HEK293 (cell line): ENCODE measurements at regions not wholly inside any gene's neighbourhood (a gene's known extent, or its start where the extent isn't known, plus 50 kb on each side); places are given as distances from the start of the nearest gene placed in this dataset.

Experiments
- CTCF ChIA-PET: fragments of 350-600 bp; formaldehyde crosslinking; extraction: SDS; loops from one replicate; lab custom pipeline; 2021; ENCODE audit warnings: antibody characterized with exemption; lab: Yijun Ruan, JAX
- POLR2A ChIA-PET: fragments of 300-600 bp; formaldehyde crosslinking; extraction: SDS; loops from one replicate; lab custom pipeline; 2020; ENCODE audit warnings: antibody characterized with exemption, inconsistent platforms; lab: Yijun Ruan, JAX
- H3K27ac ChIP-seq: fragments of 200-500 bp; sonication (Bioruptor generic); 2 replicates; pipeline ENCODE4 v1.5.1; 2014; ENCODE audit warnings: low read depth, low read length, control low read depth, inconsistent platforms; ENCODE audit errors: extremely low read depth
- H3K36me3 ChIP-seq, 2 experiments: fragments of 200-500 bp in 1 of 2; sonication (Bioruptor generic) in 1 of 2; 1 replicate in 1 of 2; 2 replicates in 1 of 2; pipeline ENCODE4 v1.5.1; 2014 to 2017; ENCODE audit warnings: inconsistent platforms in 2 of 2, low read length in 2 of 2; ENCODE audit not compliant: control insufficient read depth in 2 of 2, insufficient read depth in 1 of 2
- H3K4me1 ChIP-seq: fragments of 200-500 bp; sonication (Bioruptor generic); 2 replicates; pipeline ENCODE4 v1.5.1; 2014; ENCODE audit warnings: mild to moderate bottlenecking, low read length, inconsistent platforms; ENCODE audit not compliant: control insufficient read depth, insufficient read depth
- H3K4me3 ChIP-seq: 2 replicates; pipeline ENCODE4 v1.5.1; 2011; ENCODE audit warnings: low read depth, mild to moderate bottlenecking, control low read depth, low read length, moderate library complexity
- H3K9me3 ChIP-seq: fragments of 200-500 bp; sonication (Bioruptor generic); 2 replicates; pipeline ENCODE4 v1.5.1; 2014; ENCODE audit warnings: low read depth, low read length, inconsistent platforms; ENCODE audit not compliant: control insufficient read depth, insufficient read depth
- AEBP2 ChIP-seq: fragments of 450-650 bp; formaldehyde crosslinking; IDR thresholded peaks from 2 replicates; pipeline ENCODE4 v1.5.1; 2016; ENCODE audit warnings: missing biosample characterization, missing genetic modification characterization, borderline replicate concordance
- BCL11B ChIP-seq: fragments of 450-650 bp; formaldehyde crosslinking; IDR thresholded peaks from 2 replicates; pipeline ENCODE4 v1.5.1; 2016; ENCODE audit warnings: low read depth, missing biosample characterization, missing genetic modification characterization
- GLI2 ChIP-seq: fragments of 450-650 bp; formaldehyde crosslinking; IDR thresholded peaks from 2 replicates; pipeline ENCODE4; 2017; ENCODE audit warnings: missing biosample characterization, missing genetic modification characterization, low read depth, borderline replicate concordance
- GLIS2 ChIP-seq: fragments of 450-650 bp; formaldehyde crosslinking; IDR thresholded peaks from 2 replicates; pipeline ENCODE4 v1.5.1; 2016; ENCODE audit warnings: missing biosample characterization, missing genetic modification characterization
- HIC1 ChIP-seq: fragments of 450-650 bp; formaldehyde crosslinking; IDR thresholded peaks from 2 replicates; pipeline ENCODE4 v1.5.1; 2016; ENCODE audit warnings: missing biosample characterization, missing genetic modification characterization
- HOXA7 ChIP-seq: sonication (generic); formaldehyde crosslinking; IDR thresholded peaks from 2 replicates; pipeline ENCODE4 v1.8.1; 2022; ENCODE audit warnings: missing genetic modification reagents, borderline replicate concordance
- KLF16 ChIP-seq: fragments of 450-650 bp; formaldehyde crosslinking; IDR thresholded peaks from 2 replicates; pipeline ENCODE4 v1.5.1; 2017; ENCODE audit warnings: missing biosample characterization, missing genetic modification characterization
- ZBTB10 ChIP-seq: fragments of 450-650 bp; formaldehyde crosslinking; IDR thresholded peaks from 2 replicates; pipeline ENCODE4 v1.5.1; 2016; ENCODE audit warnings: missing biosample characterization, missing genetic modification characterization
- ZIC2 ChIP-seq: fragments of 450-650 bp; formaldehyde crosslinking; IDR thresholded peaks from 2 replicates; pipeline ENCODE4 v1.5.1; 2016; ENCODE audit warnings: missing biosample characterization, missing genetic modification characterization
- ZNF133 ChIP-seq: fragments of 450-650 bp; formaldehyde crosslinking; IDR thresholded peaks from 2 replicates; pipeline ENCODE4 v1.5.1; 2016; ENCODE audit warnings: missing biosample characterization, missing genetic modification characterization
- ZNF140 ChIP-seq: fragments of 450-650 bp; formaldehyde crosslinking; IDR thresholded peaks from 2 replicates; pipeline ENCODE4 v1.5.1; 2016; ENCODE audit warnings: missing biosample characterization, missing genetic modification characterization
- ZNF175 ChIP-seq: fragments of 450-650 bp; formaldehyde crosslinking; IDR thresholded peaks from 2 replicates; pipeline ENCODE4 v1.5.1; 2016; ENCODE audit warnings: missing biosample characterization, missing genetic modification characterization
- ZNF423 ChIP-seq: fragments of 450-650 bp; formaldehyde crosslinking; IDR thresholded peaks from 2 replicates; pipeline ENCODE4 v1.5.1; 2016; ENCODE audit warnings: missing biosample characterization, missing genetic modification characterization
- ZNF473 ChIP-seq: fragments of 450-650 bp; formaldehyde crosslinking; IDR thresholded peaks from 2 replicates; pipeline ENCODE4 v1.5.1; 2017; ENCODE audit warnings: missing biosample characterization, missing genetic modification characterization
- ZNF48 ChIP-seq: fragments of 450-650 bp; formaldehyde crosslinking; IDR thresholded peaks from 2 replicates; pipeline ENCODE4 v1.5.1; 2016; ENCODE audit warnings: missing biosample characterization, missing genetic modification characterization
- ZNF518A ChIP-seq: fragments of 450-650 bp; formaldehyde crosslinking; conservative IDR thresholded peaks from 2 replicates; pipeline ENCODE4 v1.5.1; 2016; ENCODE audit warnings: low read depth, missing biosample characterization, missing genetic modification characterization
- ZNF561 ChIP-seq: fragments of 450-650 bp; IDR thresholded peaks from 2 replicates; pipeline ENCODE4 v1.5.1; 2018; ENCODE audit warnings: missing biosample characterization, missing genetic modification characterization, borderline replicate concordance
- ZNF629 ChIP-seq: fragments of 450-650 bp; formaldehyde crosslinking; IDR thresholded peaks from 2 replicates; pipeline ENCODE4 v1.5.1; 2017; ENCODE audit warnings: missing biosample characterization, missing genetic modification characterization
- ZNF664 ChIP-seq: fragments of 450-650 bp; formaldehyde crosslinking; IDR thresholded peaks from 2 replicates; pipeline ENCODE4 v1.5.1; 2016; ENCODE audit warnings: missing biosample characterization, missing genetic modification characterization
- ZNF670 ChIP-seq: fragments of 450-650 bp; formaldehyde crosslinking; IDR thresholded peaks from 2 replicates; pipeline ENCODE4 v1.5.1; 2016; ENCODE audit warnings: missing biosample characterization, missing genetic modification characterization, low read depth
- ZNF707 ChIP-seq: fragments of 450-650 bp; formaldehyde crosslinking; IDR thresholded peaks from 2 replicates; pipeline ENCODE4 v1.5.1; 2016; ENCODE audit warnings: missing biosample characterization, missing genetic modification characterization
- ZNF768 ChIP-seq: fragments of 450-650 bp; formaldehyde crosslinking; IDR thresholded peaks from 2 replicates; pipeline ENCODE4 v1.5.1; 2018; ENCODE audit warnings: missing biosample characterization, mild to moderate bottlenecking, missing genetic modification characterization
- ZNF785 ChIP-seq: fragments of 450-650 bp; formaldehyde crosslinking; IDR thresholded peaks from 2 replicates; pipeline ENCODE4 v1.5.1; 2016; ENCODE audit warnings: missing biosample characterization, missing genetic modification characterization
- ZNF791 ChIP-seq: fragments of 450-650 bp; formaldehyde crosslinking; IDR thresholded peaks from 2 replicates; pipeline ENCODE4 v1.5.1; 2016; ENCODE audit warnings: missing biosample characterization, missing genetic modification characterization
- ZNF837 ChIP-seq: fragments of 450-650 bp; formaldehyde crosslinking; IDR thresholded peaks from 2 replicates; pipeline ENCODE4 v1.5.1; 2016; ENCODE audit warnings: missing biosample characterization, missing genetic modification characterization
- ZSCAN16 ChIP-seq: fragments of 450-650 bp; formaldehyde crosslinking; IDR thresholded peaks from 2 replicates; pipeline ENCODE4 v1.5.1; 2016; ENCODE audit warnings: missing biosample characterization, missing genetic modification characterization

GRCh38 chr11:42555190-42555589, 756.6 kb upstream of the API5 start:
- ChIA-PET POLR2A (no interaction called here), CTCF (no interaction called here)
- Histone ChIP-seq H3K4me1 (no peaks in the 10 kb centered on the region), H3K36me3 (no peaks in the 10 kb centered on the region), H3K27ac (no peak overlapping the region), H3K4me3 (no peak overlapping the region), H3K9me3 (no peaks in the 10 kb centered on the region)
- TF ChIP-seq ZNF48 (no peak), ZNF837 (tag by site-specific recombination) (no peak), ZNF561 (tag by site-specific recombination) (no peak), ZNF670 (tag by site-specific recombination) (no peak), AEBP2 (tag by site-specific recombination) (no peak), ZNF140 (tag by site-specific recombination) (no peak), GLI2 (no peak), ZNF768 (tag by site-specific recombination) (no peak), ZBTB10 (no peak), ZNF175 (tag by site-specific recombination) (no peak), KLF16 (no peak), ZNF423 (tag by site-specific recombination) (no peak), ZNF133 (tag by site-specific recombination) (no peak), GLIS2 (no peak), ZIC2 (tag by site-specific recombination) (no peak), ZNF473 (no peak), ZNF785 (tag by site-specific recombination) (no peak), HOXA7 (CRISPR knock-in tag) (no peak), ZNF791 (tag by site-specific recombination) (no peak), HIC1 (tag by site-specific recombination) (no peak)

- ChIA-PET POLR2A (no interaction called here), CTCF (no interaction called here)
- Histone ChIP-seq H3K9me3 (no peaks in the 10 kb centered on the region), H3K27ac (no peak overlapping the region), H3K36me3 (no peaks in the 10 kb centered on the region), H3K4me3 (no peak overlapping the region), H3K4me1 (no peaks in the 10 kb centered on the region)
- TF ChIP-seq ZNF664 (no peak), ZSCAN16 (tag by site-specific recombination) (no peak), ZNF629 (no peak), ZNF707 (tag by site-specific recombination) (no peak), BCL11B (no peak), ZNF518A (tag by site-specific recombination) (no peak)
Measured at GRCh38 chr11:42571131-42571877, 740.5 kb upstream of the API5 start.
